ENCODE measurements at regions not wholly inside any gene's neighbourhood (a gene's known extent, or its start where the extent isn't known, plus 50 kb on each side); places are given as distances from the start of the nearest gene placed in this dataset.

DNA sequence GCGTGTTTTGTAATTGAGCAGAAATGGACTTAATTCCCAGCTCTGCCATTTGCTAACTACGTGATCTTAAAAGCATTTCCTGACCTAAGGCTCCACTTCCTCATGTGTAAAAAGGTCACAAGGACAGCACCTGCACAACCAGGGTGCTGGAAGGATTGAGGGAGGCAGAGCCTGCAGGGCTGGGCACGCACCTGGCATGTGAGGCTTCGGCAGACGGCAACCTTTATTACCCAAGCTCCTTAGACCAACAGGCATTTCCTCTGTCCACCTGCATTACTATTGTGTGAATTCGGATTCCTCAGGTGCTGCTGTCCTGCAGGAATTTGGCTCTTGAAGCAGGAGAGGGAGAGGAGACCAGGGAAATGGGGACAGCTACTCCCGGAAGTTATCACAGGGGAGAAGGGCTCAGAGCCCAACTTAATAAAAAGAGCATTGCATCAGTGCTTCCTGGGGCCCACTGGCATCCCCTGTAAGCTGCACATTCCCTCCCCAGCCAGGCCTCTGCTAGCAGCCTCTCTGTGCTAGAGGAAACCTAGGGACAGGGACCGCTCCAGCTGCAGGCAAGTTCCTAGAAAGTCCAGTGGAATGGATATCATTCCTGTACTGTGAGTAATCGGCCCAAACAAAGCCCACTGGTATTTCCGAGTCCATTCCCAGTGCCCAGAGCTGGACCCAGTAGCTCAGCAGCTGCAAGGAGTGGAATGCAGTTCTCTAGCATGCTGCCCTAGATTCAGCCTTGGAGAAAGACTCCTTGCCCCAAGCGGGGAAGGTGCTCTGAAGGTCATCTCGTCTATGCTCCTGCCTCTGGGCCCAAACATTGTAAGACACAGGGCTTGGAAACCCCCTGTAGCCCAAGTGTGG is 157.1 kb upstream of the CCND2 start:
- Mint-ChIP-seq H3K4me1 (peaks cover 56% of the 10 kb centered on the region), H3K27me3 (peaks cover 2% of the 10 kb centered on the region), H3K27ac (no peak overlapping the region), H3K36me3 (ENCODE audit: low read depth) (no peaks in the 10 kb centered on the region), H3K4me3 (no peak overlapping the region), H3K9me3 (no peaks in the 10 kb centered on the region)
- intact Hi-C loops (cut with micrococcal nuclease): no loop called here
- POLR2A ChIA-PET: interaction anchor here (0.6 to 6.2 kb wide), 9 partner anchors 9 to 243 kb away, joined by 3 to 45 read pairs (median 26); partner anchors contain the start of genes CCND2 and PARP11
- CTCF ChIA-PET: interaction anchor here (1.1 to 3.0 kb wide), 2 partner anchors 9 to 160 kb away, joined by 8 to 15 read pairs; no protein-coding TSS in a partner anchor
- no peak for TF ChIP-seq CTCF (IDR thresholded peaks at IDR 0.05)
- ATAC-seq (ENCODE audit: low read depth): no peak
- no peak for DNase-seq

- Mint-ChIP-seq H3K36me3 (ENCODE audit: low read depth) (no peaks in the 10 kb centered on the region), H3K9me3 (no peaks in the 10 kb centered on the region), H3K27ac (no peak overlapping the region), H3K4me3 (no peak overlapping the region), H3K4me1 (peaks cover 54% of the 10 kb centered on the region), H3K27me3 (peaks cover 5% of the 10 kb centered on the region)
- DNase-seq: no peak
- POLR2A ChIA-PET: interaction anchor here (0.6 to 6.2 kb wide), 6 partner anchors 19 to 160 kb away, joined by 3 to 44 read pairs (median 26); partner anchors contain the start of gene CCND2
- no peak for ATAC-seq (ENCODE audit: low read depth)
- TF ChIP-seq CTCF (IDR thresholded peaks at IDR 0.05): no peak
- intact Hi-C loops (cut with micrococcal nuclease): no loop called here
- CTCF ChIA-PET: interaction anchor here (1.1 to 3.0 kb wide), 2 partner anchors 8 to 161 kb away, joined by 8 to 15 read pairs; no protein-coding TSS in a partner anchor
Observed at GRCh38 chr12:4115570-4115969, 158.0 kb upstream of the CCND2 start.

GRCh38 chr12:4114986-4115385 is 158.6 kb upstream of the CCND2 start:
- ATAC-seq (ENCODE audit: low read depth) (no peak), DNase-seq (no peak)
- intact Hi-C loops (cut with micrococcal nuclease): no loop called here
- ChIA-PET POLR2A (interaction anchor here (0.8 to 6.2 kb wide), 3 partner anchors 20 to 156 kb away, joined by 4 to 44 read pairs (median 4); no protein-coding TSS in a partner anchor), CTCF (no interaction called here)
- H3K9me3 Mint-ChIP-seq: no peaks in the 10 kb centered on the region
- H3K4me3 Mint-ChIP-seq: no peak overlapping the region
- TF ChIP-seq CTCF (IDR thresholded peaks at IDR 0.05): no peak
- no peak overlapping the region for H3K27ac Mint-ChIP-seq
- H3K4me1 Mint-ChIP-seq: peaks cover 49% of the 10 kb centered on the region
- H3K36me3 Mint-ChIP-seq (ENCODE audit: low read depth): no peaks in the 10 kb centered on the region
- H3K27me3 Mint-ChIP-seq: peaks cover 5% of the 10 kb centered on the region

GRCh38 chr12:4112734-4113325 is 160.7 kb upstream of the CCND2 start:
- intact Hi-C loops (cut with micrococcal nuclease): no loop called here
- TF ChIP-seq CTCF (IDR thresholded peaks at IDR 0.05): no peak
- H3K4me1 Mint-ChIP-seq: peaks cover 36% of the 10 kb centered on the region
- H3K27me3 Mint-ChIP-seq: peaks cover 5% of the 10 kb centered on the region
- no peak overlapping the region for H3K4me3 Mint-ChIP-seq
- no peak overlapping the region for H3K27ac Mint-ChIP-seq
- ChIA-PET POLR2A (interaction anchor here (0.6 kb wide), 1 partner anchor 162 kb away, joined by 6 read pairs; no protein-coding TSS in a partner anchor), CTCF (interaction anchor here (1.8 kb wide), 1 partner anchor 164 kb away, joined by 7 read pairs; no protein-coding TSS in a partner anchor)
- DNase-seq (no peak), ATAC-seq (ENCODE audit: low read depth) (no peak)
- H3K36me3 Mint-ChIP-seq (ENCODE audit: low read depth): no peaks in the 10 kb centered on the region
- no peaks in the 10 kb centered on the region for H3K9me3 Mint-ChIP-seq

GRCh38 chr12:4112290-4112689 is 161.3 kb upstream of the CCND2 start:
- H3K4me1 Mint-ChIP-seq: peaks cover 35% of the 10 kb centered on the region

More at GRCh38 chr12:4112290-4112689, 161.3 kb upstream of the CCND2 start:
- Mint-ChIP-seq H3K4me3 (no peak overlapping the region), H3K27ac (no peak overlapping the region), H3K9me3 (no peaks in the 10 kb centered on the region), H3K36me3 (ENCODE audit: low read depth) (no peaks in the 10 kb centered on the region), H3K27me3 (peaks cover 5% of the 10 kb centered on the region)
- ChIA-PET CTCF (interaction anchor here (1.8 kb wide), 1 partner anchor 164 kb away, joined by 7 read pairs; no protein-coding TSS in a partner anchor), POLR2A (interaction anchor here (0.6 kb wide), 1 partner anchor 162 kb away, joined by 6 read pairs; no protein-coding TSS in a partner anchor)
- DNase-seq: no peak
- intact Hi-C loops (cut with micrococcal nuclease): no loop called here
- no peak for ATAC-seq (ENCODE audit: low read depth)
- no peak for TF ChIP-seq CTCF (IDR thresholded peaks at IDR 0.05)

All from activated B cell treated with CpG ODN at 0.5 μM for 24 hours (primary cell).